A549 (cell line): ENCODE measurements at regions not wholly inside any gene's neighbourhood (a gene's known extent, or its start where the extent isn't known, plus 50 kb on each side); places are given as distances from the start of the nearest gene placed in this dataset.

Experiments
- BHLHE40 ChIP-seq: IDR thresholded peaks from 2 replicates; pipeline ENCODE4 v1.6.1; 2012; ENCODE audit warnings: low read depth, low read length, inconsistent platforms
- CEBPB ChIP-seq, 2 experiments: fragments of >200 bp in 1 of 2; sonication (Bioruptor Twin) in 1 of 2; formaldehyde crosslinking in 1 of 2; IDR thresholded peaks; 2 replicates each; pipeline ENCODE4 v1.6.1; 2012 to 2016
- CHD2 ChIP-seq: fragments of 150-350 bp; IDR thresholded peaks from 2 replicates; pipeline ENCODE4 v1.6.1; 2014; ENCODE audit warnings: low read length; ENCODE audit not compliant: partially characterized antibody
- CTCF ChIP-seq: fragments of >200 bp; sonication (Bioruptor Twin); formaldehyde crosslinking; IDR thresholded peaks from 3 replicates; pipeline ENCODE4 v1.5.1; 2016
- EP300 ChIP-seq, 2 experiments: fragments of >200 bp; sonication (Bioruptor Twin); formaldehyde crosslinking; IDR thresholded peaks; 2 replicates in 1 of 2; 3 replicates in 1 of 2; pipeline ENCODE4 v1.6.1; 2016 to 2017
- ESRRA ChIP-seq: fragments of 150-350 bp; IDR thresholded peaks from 2 replicates; pipeline ENCODE4 v1.6.1; 2014; ENCODE audit warnings: mild to moderate bottlenecking, low read length, borderline replicate concordance
- HES2 ChIP-seq: fragments of >200 bp; sonication (Bioruptor Twin); formaldehyde crosslinking; IDR thresholded peaks from 2 replicates; pipeline ENCODE4 v1.6.1; 2016
- HMGXB4 ChIP-seq: fragments of 250-450 bp; sonication (Bioruptor Pico); IDR thresholded peaks from 2 replicates; pipeline ENCODE4 v1.5.0; 2021; ENCODE audit warnings: mild to moderate bottlenecking, moderate library complexity, borderline replicate concordance
- HOXB13 ChIP-seq: fragments of 250-450 bp; sonication (Bioruptor Pico); IDR thresholded peaks from 2 replicates; pipeline ENCODE4 v1.5.0; 2020; ENCODE audit warnings: low read depth, mild to moderate bottlenecking, moderate library complexity
- JUN ChIP-seq, 2 experiments: fragments of >200 bp; sonication (Bioruptor Twin); formaldehyde crosslinking; IDR thresholded peaks; 2 replicates in 1 of 2; 3 replicates in 1 of 2; pipeline ENCODE4 v1.6.1; 2016 to 2017
- MAX ChIP-seq: IDR thresholded peaks from 2 replicates; pipeline ENCODE4 v1.6.1; 2012
- MYC ChIP-seq: IDR thresholded peaks from 2 replicates; pipeline ENCODE4 v1.6.1; 2012; ENCODE audit warnings: mild to moderate bottlenecking, inconsistent platforms, low read length, improper control_type of control experiment, borderline replicate concordance
- POLR2A ChIP-seq: IDR thresholded peaks from 2 replicates; pipeline ENCODE4 v1.6.1; 2012; ENCODE audit warnings: mild to moderate bottlenecking, low read length
- RFX5 ChIP-seq: fragments of 450-650 bp; IDR thresholded peaks from 2 replicates; pipeline ENCODE4 v1.7.1; 2014; ENCODE audit warnings: antibody characterized with exemption, mild to moderate bottlenecking, moderate library complexity

GRCh38 chr1:94325377-94326302 lies 88.3 kb upstream of the ARHGAP29 start:
- TF ChIP-seq POLR2A (no peak), HMGXB4 (CRISPR knock-in tag) (no peak), CTCF (no peak), HOXB13 (CRISPR knock-in tag) (0 out of 2 replicates have a peak, but pooled peaks have one; percentile 16), RFX5 (no peak), EP300 (IDR thresholded peaks at IDR 0.05) (peak; percentile 73; a peak in 3 of 5 replicates), ESRRA (no peak), CHD2 (no peak), CEBPB (IDR thresholded peaks at IDR 0.05) (no peak; a peak in 1 of 4 replicates), MYC (no peak), HES2 (no peak), MAX (peak; percentile 54; the same call in 1 of the 2 replicates), BHLHE40 (no peak), JUN (IDR thresholded peaks at IDR 0.05) (peak in 1 of 2 experiments; percentile 71; a peak in 4 of 5 replicates)
